Fibroblast of mammary gland (primary cell): ENCODE measurements at regions not wholly inside any gene's neighbourhood (a gene's known extent, or its start where the extent isn't known, plus 50 kb on each side); places are given as distances from the start of the nearest gene placed in this dataset.

Experiments used
- DNase-seq: peaks from one replicate; pipeline ENCODE4 v3.0.0-alpha.2; 2010; ENCODE audit warnings: low read depth
- H3K4me3 ChIP-seq: 2 replicates; pipeline ENCODE4 v1.5.1; 2011; ENCODE audit warnings: low read depth, mild to moderate bottlenecking, low read length, moderate library complexity; ENCODE audit not compliant: control insufficient read depth
- TF ChIP-seq, protein P1 (sequence below): conservative IDR thresholded peaks from 2 replicates; pipeline ENCODE4 v1.5.1; 2011; ENCODE audit warnings: low read depth, low read length, inconsistent platforms; ENCODE audit not compliant: control insufficient read depth, insufficient read depth

DNA sequence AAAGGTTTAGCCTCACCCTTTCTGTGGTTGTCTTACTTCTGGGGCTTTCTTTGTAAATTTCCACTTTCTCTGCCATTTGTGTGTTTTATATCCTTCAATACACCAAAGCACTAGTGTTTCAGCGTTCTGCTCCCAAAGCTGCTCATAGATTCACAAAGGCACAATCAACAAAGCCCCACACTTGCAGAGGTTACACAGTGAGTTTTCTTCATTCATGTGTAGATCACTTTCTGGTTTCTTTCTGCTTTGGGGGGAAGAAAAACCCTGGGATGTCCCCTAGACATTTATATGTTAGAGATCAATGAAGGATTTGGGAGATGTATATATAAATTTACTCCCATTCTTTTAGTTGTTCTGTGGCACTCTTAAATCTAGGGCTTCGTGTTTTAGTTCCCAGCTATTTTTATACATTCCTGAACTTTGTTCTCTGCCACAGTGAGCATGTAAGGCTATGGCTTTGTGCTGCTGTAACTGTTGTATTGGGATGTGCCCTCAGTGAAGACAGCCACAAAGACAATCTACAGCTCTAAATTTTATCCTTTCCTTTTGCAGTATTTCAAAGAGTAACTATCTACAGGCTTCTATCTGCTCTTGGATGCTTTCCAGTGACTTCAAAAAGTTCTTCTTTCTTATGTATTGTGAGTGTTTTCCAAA, 636.5 kb downstream of the ZBBX start:
- TF ChIP-seq, protein P1, sequence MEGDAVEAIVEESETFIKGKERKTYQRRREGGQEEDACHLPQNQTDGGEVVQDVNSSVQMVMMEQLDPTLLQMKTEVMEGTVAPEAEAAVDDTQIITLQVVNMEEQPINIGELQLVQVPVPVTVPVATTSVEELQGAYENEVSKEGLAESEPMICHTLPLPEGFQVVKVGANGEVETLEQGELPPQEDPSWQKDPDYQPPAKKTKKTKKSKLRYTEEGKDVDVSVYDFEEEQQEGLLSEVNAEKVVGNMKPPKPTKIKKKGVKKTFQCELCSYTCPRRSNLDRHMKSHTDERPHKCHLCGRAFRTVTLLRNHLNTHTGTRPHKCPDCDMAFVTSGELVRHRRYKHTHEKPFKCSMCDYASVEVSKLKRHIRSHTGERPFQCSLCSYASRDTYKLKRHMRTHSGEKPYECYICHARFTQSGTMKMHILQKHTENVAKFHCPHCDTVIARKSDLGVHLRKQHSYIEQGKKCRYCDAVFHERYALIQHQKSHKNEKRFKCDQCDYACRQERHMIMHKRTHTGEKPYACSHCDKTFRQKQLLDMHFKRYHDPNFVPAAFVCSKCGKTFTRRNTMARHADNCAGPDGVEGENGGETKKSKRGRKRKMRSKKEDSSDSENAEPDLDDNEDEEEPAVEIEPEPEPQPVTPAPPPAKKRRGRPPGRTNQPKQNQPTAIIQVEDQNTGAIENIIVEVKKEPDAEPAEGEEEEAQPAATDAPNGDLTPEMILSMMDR, result no peak
- no peak overlapping the region for H3K4me3 ChIP-seq
- no peak for DNase-seq

DNA sequence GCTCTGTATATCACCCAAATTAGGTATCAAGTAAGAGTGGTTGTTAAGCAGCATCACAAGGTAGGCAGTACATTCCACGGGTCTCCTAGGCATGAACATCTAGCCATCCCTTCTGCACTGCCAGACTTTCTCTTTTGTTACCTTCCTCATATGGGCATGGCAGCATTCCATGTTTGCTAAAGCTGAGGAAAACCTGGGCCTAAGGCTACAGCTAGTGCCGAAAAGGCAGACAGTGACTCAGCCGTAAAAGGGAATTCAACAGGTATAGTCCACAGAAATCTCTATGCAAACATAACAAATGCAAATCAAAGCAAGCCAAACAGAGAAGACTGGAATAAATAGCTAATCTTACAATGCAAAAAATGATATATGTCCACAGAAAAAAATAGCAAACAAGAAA, 645.4 kb downstream of the ZBBX start:
- H3K4me3 ChIP-seq, result no peak overlapping the region
- TF ChIP-seq, protein P1, result no peak
- DNase-seq, result no peak

DNA sequence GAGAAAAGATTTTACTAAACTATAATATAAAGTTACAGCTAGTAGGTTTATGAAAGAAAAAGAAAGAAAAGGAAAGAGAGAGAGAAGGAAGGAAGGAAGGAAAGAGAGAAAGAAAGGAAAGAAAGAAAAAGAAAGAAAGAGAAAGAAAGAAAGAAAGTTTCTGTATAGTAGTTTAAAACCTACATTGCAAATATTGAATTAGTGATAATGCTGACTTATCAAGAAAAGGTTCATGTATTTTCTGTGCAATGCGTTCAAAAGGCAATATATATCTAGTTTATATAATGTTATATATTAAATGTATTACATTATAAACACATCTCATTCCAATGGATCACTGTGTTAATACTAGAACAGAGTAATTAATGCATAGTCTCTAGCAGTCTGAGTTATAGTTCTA, 648.4 kb downstream of the ZBBX start:
- TF ChIP-seq, protein P1, result no peak
- no peak overlapping the region for H3K4me3 ChIP-seq
- DNase-seq, result no peak

DNA sequence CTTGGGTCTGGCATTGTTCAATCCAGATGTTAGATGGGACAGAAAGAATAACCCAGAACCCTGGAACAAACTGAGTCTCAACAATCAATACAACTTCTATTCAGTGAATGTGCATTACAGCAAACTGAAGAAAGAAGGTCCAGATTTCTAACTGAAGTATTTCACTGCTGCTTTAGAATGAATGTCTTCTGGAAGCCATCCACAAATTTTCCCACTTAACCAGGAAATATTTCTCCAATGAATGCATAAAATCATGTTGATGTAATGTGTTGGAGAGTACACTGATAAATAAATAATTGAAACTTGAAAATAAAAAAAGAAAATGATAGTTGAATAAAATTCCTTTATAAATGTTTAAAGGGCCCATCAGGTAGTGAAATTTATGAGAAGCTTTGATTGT, 658.6 kb downstream of the ZBBX start:
- no peak for DNase-seq
- TF ChIP-seq, protein P1, result no peak
- no peak overlapping the region for H3K4me3 ChIP-seq

DNA sequence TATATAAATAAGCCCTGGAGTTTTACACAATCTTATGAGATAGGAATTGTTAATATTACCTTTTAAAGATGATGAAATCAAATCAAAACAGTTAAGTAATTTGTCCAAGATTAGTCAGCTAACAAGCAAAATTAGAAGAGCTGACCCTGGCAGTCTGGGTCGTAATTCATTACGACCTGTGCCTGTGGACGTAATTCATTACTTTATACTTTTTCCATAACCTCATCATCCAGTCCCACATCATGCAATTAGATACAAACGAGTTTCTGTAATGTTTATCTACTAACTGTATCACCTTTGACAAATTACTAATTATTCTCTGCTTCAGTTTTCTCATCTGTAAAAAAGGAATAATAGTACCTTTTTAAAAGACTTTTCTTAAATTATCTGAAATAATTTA, 665.9 kb downstream of the ZBBX start:
- TF ChIP-seq, protein P1, result no peak
- no peak overlapping the region for H3K4me3 ChIP-seq
- no peak for DNase-seq

DNA sequence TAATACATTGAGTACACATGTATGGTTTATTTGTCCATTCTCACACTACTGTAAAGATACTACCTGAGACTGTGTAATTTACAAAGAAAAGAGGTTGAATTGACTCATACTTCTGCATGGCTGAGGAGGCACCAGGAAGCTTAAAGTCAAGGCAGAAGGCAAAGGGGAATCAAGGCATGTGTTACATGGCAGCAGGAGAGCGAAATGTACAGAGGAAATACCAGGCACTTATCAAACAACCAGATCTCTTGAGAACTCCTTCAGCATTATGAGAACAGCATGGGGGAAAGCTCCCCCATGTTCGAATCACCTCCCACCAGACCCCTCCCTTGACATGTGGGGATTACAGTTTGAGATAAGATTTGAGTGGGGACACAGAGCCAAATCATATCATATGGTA, 666.3 kb downstream of the ZBBX start:
- TF ChIP-seq, protein P1, result no peak

DNA sequence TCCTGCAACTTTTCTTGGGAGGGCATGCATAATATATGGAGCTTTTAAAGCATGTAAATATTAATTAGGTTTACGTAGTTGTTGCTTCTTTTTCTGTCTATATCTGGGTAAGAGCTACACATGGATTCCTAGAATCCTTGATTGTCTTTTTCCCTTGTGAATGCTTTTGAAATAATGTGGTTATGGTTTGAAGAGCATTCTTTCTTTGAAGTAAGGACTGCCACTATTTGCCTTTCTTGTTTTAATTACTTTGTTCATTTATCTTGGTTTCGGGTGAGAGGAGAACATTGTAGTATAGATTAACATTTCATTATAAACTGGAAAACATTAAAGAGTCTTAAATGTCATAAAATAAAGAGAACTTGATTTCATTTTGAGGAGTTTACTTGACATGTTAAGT, 674.0 kb downstream of the ZBBX start:
- no peak for DNase-seq
- H3K4me3 ChIP-seq, result no peak overlapping the region
- TF ChIP-seq, protein P1, result no peak

More for the DNA sequence above, 666.3 kb downstream of the ZBBX start:
- DNase-seq, result no peak
- no peak overlapping the region for H3K4me3 ChIP-seq
